Daoy (cell line): ENCODE measurements at regions not wholly inside any gene's neighbourhood (a gene's known extent, or its start where the extent isn't known, plus 50 kb on each side); places are given as distances from the start of the nearest gene placed in this dataset.

ENCODE experiments used
- DNase-seq: peaks from one replicate; pipeline ENCODE4 v3.0.0-alpha.2; 2015; ENCODE audit warnings: low read depth

- no peak for DNase-seq
These were observed 151.2 kb upstream of the HS6ST1 start for GRCh38 chr2:128469875-128470274.

DNA sequence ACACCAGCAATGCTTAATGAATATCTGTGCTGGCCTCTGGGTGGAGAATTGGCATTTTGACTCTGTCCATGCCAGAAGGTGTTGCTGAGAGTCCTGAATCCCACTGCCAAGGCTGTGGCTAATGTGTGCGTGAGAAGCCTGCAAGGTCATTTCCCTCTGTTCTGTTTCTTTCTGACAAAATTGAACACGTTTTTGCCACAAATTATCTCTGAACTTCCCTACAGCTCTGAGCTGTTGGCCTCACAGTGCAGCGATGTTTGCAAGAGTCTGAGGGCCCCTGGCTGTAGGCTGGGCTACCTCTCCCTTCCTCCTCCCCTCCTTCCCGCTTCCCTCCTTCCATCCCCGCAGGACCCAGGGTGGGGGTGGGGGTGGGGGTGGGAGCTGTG lies 154.1 kb upstream of the HS6ST1 start:
- DNase-seq = no peak

DNA sequence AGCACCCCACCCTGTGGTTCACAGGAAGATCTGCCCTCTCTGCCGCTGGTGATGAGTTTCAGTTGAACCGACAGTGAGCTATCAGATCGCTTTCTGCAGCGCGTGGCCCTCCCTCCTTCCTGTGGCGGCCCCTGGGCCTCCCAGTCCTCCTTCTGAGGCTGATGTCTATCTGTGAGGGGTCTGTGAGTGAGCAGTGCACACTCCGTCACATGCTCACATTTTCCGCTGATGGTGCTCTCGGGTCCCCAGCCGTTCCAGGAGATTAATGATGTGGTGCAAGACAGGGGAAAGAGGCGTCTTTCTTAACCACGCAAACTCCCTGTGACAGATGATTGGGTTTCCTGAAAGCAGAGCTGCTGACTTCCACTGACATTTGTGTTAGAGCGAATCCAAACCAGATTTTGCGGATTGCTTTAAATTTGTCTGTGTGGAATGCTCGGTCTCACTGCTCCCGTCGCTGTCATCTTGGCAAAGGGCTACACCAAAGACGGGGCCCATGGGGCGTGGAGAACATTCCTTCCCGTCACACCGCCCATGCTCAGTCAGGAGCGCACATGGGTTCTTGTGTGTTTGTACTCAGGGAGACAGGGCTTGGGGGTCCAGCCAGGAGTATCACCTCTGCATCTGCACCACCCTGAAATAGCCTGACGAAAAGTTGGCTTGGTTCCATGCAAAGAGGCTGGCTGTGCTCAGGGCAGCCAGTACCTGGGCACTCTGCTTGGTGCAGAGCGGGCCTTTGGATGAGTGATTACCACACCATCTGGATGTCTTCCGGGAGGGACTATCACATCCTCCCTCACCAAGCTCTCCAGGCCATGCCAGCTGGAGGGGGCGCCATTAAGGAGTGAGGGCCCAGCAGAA lies 154.7 kb upstream of the HS6ST1 start:
- DNase-seq = no peak

- no peak for DNase-seq
These were observed 155.6 kb upstream of the HS6ST1 start for GRCh38 chr2:128474036-128474955.

DNA sequence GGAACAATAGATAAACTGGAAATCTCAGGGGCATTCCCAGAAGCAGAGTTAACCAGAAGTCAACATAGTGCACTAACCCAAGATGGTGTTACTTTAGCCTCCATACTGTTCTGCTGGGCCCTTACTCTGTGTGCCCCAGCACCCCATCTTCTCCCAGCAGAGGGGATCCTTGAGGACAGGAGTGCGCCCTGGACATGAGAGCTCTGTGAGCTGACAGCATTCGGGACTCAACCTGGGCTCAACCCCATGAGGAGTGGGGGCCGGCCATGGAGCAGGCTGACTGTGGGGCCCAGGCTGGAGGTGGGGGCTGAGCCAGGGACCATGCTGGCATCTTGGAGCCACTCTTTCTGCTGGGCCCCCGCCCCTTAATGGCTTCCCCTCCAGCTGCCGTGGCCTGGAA lies 156.3 kb upstream of the HS6ST1 start:
- no peak for DNase-seq

GRCh38 chr2:128475427-128476211 lies 157.0 kb upstream of the HS6ST1 start:
- no peak for DNase-seq

- DNase-seq = no peak
These were observed 158.6 kb upstream of the HS6ST1 start for GRCh38 chr2:128477026-128477820.

GRCh38 chr2:128477891-128478290 lies 159.2 kb upstream of the HS6ST1 start:
- DNase-seq = no peak

DNA sequence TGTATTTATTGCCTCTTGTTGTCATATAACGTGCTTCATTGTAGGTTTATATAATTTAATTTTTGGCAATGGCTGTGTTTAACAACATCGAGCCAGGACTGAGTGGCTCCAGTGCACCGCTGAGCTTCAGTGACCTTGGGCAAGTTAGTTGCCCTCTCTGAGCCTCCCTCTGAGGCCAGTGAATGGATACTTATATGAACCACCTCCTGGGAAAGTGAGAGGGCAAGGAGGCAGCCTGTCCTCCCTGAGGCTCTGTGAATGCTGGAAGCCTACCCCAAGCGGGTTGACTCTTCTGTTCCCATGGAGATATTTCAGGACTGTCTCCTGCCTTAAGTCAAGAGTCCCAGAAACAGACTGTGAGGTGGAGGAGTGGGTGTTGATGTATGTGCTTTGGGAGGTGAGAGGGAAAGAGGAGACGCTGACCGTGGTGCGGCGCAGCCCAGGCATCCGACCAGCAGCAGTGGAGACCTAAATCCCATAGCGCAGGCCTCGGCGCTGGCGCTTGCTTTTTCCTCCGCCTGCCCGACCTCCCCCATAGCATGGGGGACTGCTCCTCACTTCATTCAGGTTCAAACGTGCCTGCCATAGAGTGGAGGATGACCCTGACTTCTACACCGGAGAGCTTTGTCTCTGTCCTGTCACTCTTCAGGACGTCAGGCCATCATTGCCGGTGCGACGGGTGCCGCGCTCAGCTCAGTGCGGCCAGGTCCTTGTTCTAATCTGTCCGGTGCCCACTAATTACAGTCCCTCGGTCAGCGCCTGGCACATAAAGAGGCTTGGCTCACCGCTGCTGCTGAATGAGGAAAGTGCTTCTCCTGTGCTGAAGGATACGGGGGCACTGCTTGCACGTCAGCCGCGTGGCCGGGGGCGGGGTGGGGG lies 167.3 kb upstream of the HS6ST1 start:
- DNase-seq = no peak

- DNase-seq = no peak
These were observed 168.1 kb upstream of the HS6ST1 start for GRCh38 chr2:128486640-128487375.

GRCh38 chr2:128487650-128488387 lies 169.2 kb upstream of the HS6ST1 start:
- DNase-seq = no peak

- DNase-seq = no peak
These were observed 169.8 kb upstream of the HS6ST1 start for GRCh38 chr2:128488434-128488833.

GRCh38 chr2:128489526-128490273 lies 171.0 kb upstream of the HS6ST1 start:
- DNase-seq = no peak

DNA sequence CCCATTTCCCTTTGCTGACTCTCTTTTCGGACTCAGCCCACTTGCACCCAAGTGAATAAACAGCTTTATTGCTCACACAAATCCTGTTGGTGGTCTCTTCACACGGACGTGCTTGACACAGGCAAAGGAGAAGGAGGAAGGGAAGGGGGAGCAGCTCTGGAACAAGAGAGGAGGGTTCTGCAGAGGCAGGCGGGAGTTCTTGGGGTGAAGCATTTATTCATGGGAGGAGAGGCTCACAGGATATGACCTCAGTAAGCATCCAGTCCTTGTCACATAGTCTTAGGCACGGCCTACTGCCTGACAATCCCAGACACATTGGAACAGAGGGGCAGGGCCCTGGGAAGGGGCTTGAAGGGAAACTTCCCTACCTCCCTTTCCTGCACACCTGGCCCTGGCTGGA lies 171.7 kb upstream of the HS6ST1 start:
- no peak for DNase-seq

GRCh38 chr2:128490881-128491691 lies 172.4 kb upstream of the HS6ST1 start:
- no peak for DNase-seq

DNA sequence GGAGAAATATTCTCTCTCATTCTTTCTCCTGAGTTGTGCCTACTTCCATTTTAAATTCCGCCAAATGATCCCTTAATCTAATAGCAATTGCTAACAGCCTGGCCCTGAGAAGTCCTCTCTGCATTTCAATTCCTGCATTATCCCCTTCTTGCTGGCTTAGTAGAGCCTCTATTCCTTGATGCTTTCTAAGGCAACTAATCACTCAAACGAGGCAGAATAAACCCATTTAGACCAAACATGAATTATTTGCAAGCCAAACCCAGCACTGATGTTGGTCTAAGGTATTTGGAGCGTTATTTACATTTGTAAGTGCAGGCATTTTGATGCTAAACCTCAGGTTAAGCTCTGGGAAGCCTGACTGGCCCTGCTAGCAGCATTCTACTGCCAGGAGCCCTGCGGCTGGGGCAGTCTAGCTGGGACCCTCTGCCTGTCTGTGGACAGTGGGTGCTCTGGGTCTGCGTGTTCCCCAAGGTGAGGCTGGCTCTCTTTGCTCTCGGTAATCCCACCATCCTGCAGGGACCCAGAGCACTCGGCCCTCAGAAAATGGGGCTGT lies 173.1 kb upstream of the HS6ST1 start:
- DNase-seq = no peak
